Transverse colon (tissue), 4 donors: ENCODE measurements at regions not wholly inside any gene's neighbourhood (a gene's known extent, or its start where the extent isn't known, plus 50 kb on each side); places are given as distances from the start of the nearest gene placed in this dataset.

ENCODE experiments used
- DNase-seq: peaks from one replicate; pipeline ENCODE4 v3.0.0-alpha.2; 2019
- H3K27ac ChIP-seq, 4 donors: fragments of 200-600 bp; sonication (generic); 2 replicates each; pipeline ENCODE4 v1.5.1; 2016 to 2018; ENCODE audit warnings: inconsistent platforms in 4 of 4
- H3K27me3 ChIP-seq: fragments of 200-600 bp; sonication (generic); 2 replicates; pipeline ENCODE4 v1.5.1; 2017; ENCODE audit warnings: inconsistent platforms
- H3K36me3 ChIP-seq, 4 donors: fragments of 200-600 bp; sonication (generic); 2 replicates each; pipeline ENCODE4 v1.5.1; 2017 to 2019; ENCODE audit warnings: inconsistent platforms in 4 of 4
- H3K4me1 ChIP-seq, 4 donors: fragments of 200-600 bp; sonication (generic); 2 replicates each; pipeline ENCODE4 v1.5.1; 2017 to 2020; ENCODE audit warnings: inconsistent platforms in 4 of 4
- H3K4me3 ChIP-seq, 4 donors: fragments of 200-600 bp; sonication (generic); 1 replicate in 1 of 4; 2 replicates in 3 of 4; pipeline versions ENCODE4 v1.5.1 to v1.6.1; 2017 to 2019; ENCODE audit warnings: inconsistent platforms in 4 of 4
- H3K9me3 ChIP-seq, 2 donors: fragments of 200-600 bp; sonication (generic); 2 replicates each; pipeline ENCODE4 v1.5.1; 2017 to 2019; ENCODE audit warnings: inconsistent platforms in 2 of 2
- EP300 ChIP-seq: sonication (generic); formaldehyde crosslinking; IDR thresholded peaks from one replicate; pipeline ENCODE4 v1.6.1; 2017; ENCODE audit warnings: antibody characterized with exemption, low read depth
- POLR2A ChIP-seq: fragments of 450-650 bp; IDR thresholded peaks from one replicate; pipeline ENCODE4 v1.6.1; 2016; ENCODE audit warnings: antibody characterized with exemption, mild to moderate bottlenecking, moderate library complexity
- POLR2AphosphoS5 ChIP-seq, 3 donors: sonication (generic); formaldehyde crosslinking; IDR thresholded peaks; one replicate each; pipeline ENCODE4 v1.6.1; 2016; ENCODE audit warnings: antibody characterized with exemption in 3 of 3
- WGBS, 2 donors: methylation state at CpG; one replicate each; pipeline ENCODE4 v1.1.5; 2018; ENCODE audit warnings: low coverage in 1 of 2; 5-methylcytosine and 5-hydroxymethylcytosine counted together
- in situ Hi-C, 4 donors: fragments of 200-750 bp; cut with MboI; loops; one replicate each; pipeline versions ENCODE4 v1.15.0 to v1.15.1; 2017; ENCODE audit warnings: low sequenced_read_pairs in 3 of 4, low pct_ligation_motif_present in 1 of 4, low pct_unique_long_range_greater_than_20kb in 1 of 4
- intact Hi-C: fragments of 100-400 bp; cut with DNase I; formaldehyde crosslinking; loops from one replicate; pipeline ENCODE4 v1.15.1; 2023; ENCODE audit warnings: low total_unique reads
- TF ChIP-seq, protein P1 (sequence below), 5 experiments: fragments of 200-600 bp in 3 of 5; fragments of 450-650 bp in 2 of 5; sonication (generic) in 3 of 5; IDR thresholded peaks; 1 replicate in 2 of 5; 2 replicates in 3 of 5; pipeline ENCODE4 v1.5.1; 2016 to 2017; ENCODE audit warnings: antibody characterized with exemption in 5 of 5, inconsistent platforms in 3 of 5, mild to moderate bottlenecking in 2 of 5, moderate library complexity in 1 of 5

DNA sequence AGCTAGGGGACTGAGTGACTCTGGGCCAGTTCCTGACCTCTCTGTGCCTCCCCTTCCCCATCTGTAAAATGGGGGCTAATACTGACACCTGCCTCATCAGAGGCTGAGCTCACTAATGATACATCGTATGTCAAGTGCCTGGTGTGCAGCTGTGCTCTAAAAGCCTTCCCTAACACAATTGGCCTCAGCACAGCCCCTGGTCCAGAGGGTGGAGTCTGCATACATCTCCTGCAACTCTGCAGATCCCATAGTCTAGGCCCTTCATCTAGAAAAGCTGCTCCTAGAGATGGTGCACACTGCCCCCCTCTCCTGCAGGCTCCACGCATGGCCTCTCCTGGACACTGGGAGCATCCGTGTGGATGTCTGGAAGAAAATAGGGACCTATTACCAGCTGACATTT, 255.0 kb downstream of the RPS24 start:
- Histone ChIP-seq H3K4me1 (no peaks in the 10 kb centered on the region), H3K36me3 (no peaks in the 10 kb centered on the region), H3K27ac (no peak overlapping the region), H3K9me3 (no peaks in the 10 kb centered on the region), H3K27me3 (no peaks in the 10 kb centered on the region), H3K4me3 (no peak overlapping the region)
- WGBS, 2 donors, result 76% methylated on average over 3 of the region's 3 CpGs; no CpG with 5 or more reads in 1 of the 2 donors
- intact Hi-C loops (no loop called here), in situ Hi-C loops (no loop called here)
- TF ChIP-seq, protein P1, sequence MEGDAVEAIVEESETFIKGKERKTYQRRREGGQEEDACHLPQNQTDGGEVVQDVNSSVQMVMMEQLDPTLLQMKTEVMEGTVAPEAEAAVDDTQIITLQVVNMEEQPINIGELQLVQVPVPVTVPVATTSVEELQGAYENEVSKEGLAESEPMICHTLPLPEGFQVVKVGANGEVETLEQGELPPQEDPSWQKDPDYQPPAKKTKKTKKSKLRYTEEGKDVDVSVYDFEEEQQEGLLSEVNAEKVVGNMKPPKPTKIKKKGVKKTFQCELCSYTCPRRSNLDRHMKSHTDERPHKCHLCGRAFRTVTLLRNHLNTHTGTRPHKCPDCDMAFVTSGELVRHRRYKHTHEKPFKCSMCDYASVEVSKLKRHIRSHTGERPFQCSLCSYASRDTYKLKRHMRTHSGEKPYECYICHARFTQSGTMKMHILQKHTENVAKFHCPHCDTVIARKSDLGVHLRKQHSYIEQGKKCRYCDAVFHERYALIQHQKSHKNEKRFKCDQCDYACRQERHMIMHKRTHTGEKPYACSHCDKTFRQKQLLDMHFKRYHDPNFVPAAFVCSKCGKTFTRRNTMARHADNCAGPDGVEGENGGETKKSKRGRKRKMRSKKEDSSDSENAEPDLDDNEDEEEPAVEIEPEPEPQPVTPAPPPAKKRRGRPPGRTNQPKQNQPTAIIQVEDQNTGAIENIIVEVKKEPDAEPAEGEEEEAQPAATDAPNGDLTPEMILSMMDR (IDR thresholded peaks at IDR 0.05), result no peak
- TF ChIP-seq EP300 (no peak), POLR2A (no peak), POLR2AphosphoS5 (IDR thresholded peaks at IDR 0.05) (no peak)
- no peak for DNase-seq

DNA sequence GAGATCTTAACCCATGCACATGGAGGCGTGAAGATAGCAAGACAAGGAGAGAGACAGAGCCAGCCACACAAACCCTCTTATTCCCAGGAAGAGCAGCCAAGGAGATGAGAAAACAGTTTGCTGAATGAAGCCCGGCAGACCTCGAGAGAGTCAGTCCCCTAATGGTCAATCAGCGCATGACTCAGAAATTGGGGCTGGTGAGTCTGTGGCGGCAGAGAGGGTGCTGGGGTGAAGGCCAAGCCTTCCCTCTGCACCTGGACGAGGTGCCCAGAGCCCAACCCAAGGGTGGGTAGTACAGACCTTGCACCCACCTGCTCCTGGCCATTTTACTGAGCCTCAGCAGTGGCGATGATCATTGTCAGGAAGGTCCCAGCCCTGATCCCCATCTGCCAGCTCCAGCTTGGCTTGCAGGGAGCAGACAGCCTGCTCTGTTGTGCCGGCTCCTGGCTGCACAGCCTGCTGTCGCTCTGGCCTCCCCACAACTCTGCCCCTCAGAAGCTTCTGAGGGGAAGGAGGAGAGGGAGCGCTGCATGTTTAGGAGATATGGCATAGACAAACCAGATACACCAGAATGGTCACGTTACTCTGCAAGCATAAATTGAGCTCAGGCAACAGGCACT, 256.6 kb downstream of the RPS24 start:
- 65 to 83% methylated on average over 7 to 11 of the region's 11 CpGs for WGBS, 2 donors
- no peak for DNase-seq
- H3K4me1 ChIP-seq, result no peaks in the 10 kb centered on the region
- in situ Hi-C loops (no loop called here), intact Hi-C loops (no loop called here)
- H3K27ac ChIP-seq, result no peak overlapping the region
- no peak for TF ChIP-seq POLR2AphosphoS5 (IDR thresholded peaks at IDR 0.05)
- TF ChIP-seq POLR2A, result no peak
- TF ChIP-seq, protein P1 (IDR thresholded peaks at IDR 0.05), result no peak
- TF ChIP-seq EP300, result no peak
- no peaks in the 10 kb centered on the region for H3K9me3 ChIP-seq
- H3K36me3 ChIP-seq, result no peaks in the 10 kb centered on the region
- H3K27me3 ChIP-seq, result no peaks in the 10 kb centered on the region
- H3K4me3 ChIP-seq, result no peak overlapping the region

DNA sequence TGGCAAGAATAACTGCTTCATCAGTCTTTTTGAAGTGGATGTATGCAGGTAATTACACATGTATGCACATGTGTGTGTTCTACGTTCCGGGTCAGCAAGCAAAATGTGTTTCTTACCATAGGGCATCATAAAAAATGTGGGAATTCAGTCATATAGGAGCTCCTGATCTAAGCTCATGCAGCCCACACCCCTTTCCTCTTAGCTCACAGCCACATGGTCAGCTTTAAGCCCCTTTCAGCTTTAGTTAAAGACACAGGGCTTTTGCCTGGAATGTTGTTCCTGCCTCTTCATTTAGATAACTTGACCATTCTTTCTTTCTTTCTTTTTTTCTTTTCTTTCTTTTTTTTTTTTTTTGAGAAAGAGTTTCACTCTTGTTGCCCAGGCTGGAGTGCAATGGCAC, 258.1 kb downstream of the RPS24 start:
- Histone ChIP-seq H3K4me1 (no peaks in the 10 kb centered on the region), H3K27me3 (no peaks in the 10 kb centered on the region), H3K4me3 (no peak overlapping the region), H3K27ac (no peak overlapping the region), H3K36me3 (no peaks in the 10 kb centered on the region), H3K9me3 (no peaks in the 10 kb centered on the region)
- WGBS, 2 donors, result 88% methylated on average over 2 of the region's 2 CpGs; no CpG with 5 or more reads in 1 of the 2 donors
- no peak for DNase-seq
- TF ChIP-seq EP300 (no peak), POLR2AphosphoS5 (IDR thresholded peaks at IDR 0.05) (no peak), POLR2A (no peak)
- TF ChIP-seq, protein P1 (IDR thresholded peaks at IDR 0.05), result no peak
- intact Hi-C loops (no loop called here), in situ Hi-C loops (no loop called here)

DNA sequence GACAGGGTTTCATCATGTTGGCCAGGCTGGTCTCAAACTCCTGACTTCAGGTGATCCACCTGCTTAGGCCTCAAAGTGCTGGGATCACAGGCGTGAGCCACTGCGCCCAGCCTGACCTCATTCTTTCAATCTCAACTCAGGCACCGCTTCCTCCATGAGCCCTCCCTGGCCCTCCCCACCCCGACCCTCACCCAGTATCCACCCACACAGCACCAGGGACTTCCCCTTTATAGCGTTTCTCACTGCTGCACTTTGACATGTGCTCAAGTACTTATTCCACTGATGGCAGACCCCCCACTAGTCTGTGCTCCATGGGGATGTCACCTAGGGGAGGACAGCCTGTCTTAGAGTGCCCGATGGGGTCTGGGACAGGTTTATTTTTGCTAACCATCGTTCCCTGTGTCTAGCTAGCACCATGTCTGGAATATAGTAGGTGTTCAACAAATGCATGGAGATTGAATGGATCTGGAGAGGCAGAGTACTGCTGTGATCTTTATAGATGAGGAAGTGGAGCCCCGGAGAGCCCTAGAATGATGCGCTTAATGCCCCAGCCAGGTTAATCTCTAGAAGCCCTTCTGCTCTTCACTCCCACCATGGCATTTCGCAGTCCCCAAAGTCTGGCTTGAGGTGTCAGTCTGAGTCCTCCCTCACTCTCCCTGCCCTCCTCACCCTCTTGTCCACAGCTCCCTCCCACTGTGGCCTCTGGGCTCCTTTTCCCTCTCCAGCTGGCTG, 258.8 kb downstream of the RPS24 start:
- DNase-seq, result no peak
- TF ChIP-seq POLR2A (no peak), EP300 (no peak), POLR2AphosphoS5 (IDR thresholded peaks at IDR 0.05) (no peak)
- TF ChIP-seq, protein P1 (IDR thresholded peaks at IDR 0.05), result no peak
- in situ Hi-C loops, result no loop called here
- no peak overlapping the region for H3K27ac ChIP-seq
- no peak overlapping the region for H3K4me3 ChIP-seq
- intact Hi-C loops, result no loop called here
- WGBS, 2 donors, result 69 to 100% methylated on average over 1 to 10 of the region's 10 CpGs
- H3K27me3 ChIP-seq, result no peaks in the 10 kb centered on the region
- no peaks in the 10 kb centered on the region for H3K9me3 ChIP-seq
- no peaks in the 10 kb centered on the region for H3K4me1 ChIP-seq
- no peaks in the 10 kb centered on the region for H3K36me3 ChIP-seq
